ENCODE measurements at regions not wholly inside any gene's neighbourhood (a gene's known extent, or its start where the extent isn't known, plus 50 kb on each side); places are given as distances from the start of the nearest gene placed in this dataset.

DNA sequence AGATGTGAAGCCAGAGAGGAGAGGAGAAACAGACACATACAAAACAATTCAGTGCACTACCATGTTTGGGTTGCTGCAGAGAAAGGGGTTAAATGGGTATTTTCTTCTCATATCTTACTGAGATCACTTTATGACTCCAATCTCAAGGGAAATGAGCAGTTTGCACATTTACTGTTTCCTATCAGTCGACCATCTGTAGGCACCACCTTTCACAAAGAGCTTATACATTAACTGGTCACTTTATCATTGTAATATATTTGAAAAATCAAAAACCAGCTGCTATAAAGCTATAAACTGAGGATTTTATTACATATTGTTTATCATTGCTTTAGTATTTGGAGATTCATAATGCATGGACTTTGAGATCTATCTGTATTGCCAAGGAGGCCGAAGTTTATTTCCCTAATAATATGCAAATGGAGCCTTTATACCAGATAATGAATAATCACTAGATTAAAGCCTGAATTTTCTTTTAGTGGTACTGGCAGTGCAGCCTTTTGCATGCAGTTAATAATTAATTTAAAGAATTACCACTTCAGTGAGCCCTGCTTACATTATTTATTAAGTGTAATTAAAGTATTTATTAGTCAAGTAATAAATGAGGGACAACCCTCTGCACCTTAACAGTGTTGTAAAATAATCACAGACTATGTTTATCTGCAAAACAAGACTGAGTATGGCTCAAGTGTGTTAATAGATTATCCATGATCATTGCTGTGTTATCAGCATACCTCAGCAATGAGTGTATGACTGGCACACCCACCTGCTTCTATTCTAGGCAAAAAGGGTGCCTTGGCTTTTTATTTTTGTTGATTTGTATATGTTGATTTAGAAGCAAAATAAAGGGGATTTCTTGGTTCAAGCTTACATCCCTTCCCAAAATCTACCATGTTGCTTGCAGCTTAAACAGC, 167.7 kb upstream of the SLC14A2 start:
- Histone ChIP-seq H3K4me2 (ENCODE audit: control insufficient read depth, insufficient read depth) (no peak overlapping the region), H3K9me3 (replicated peaks; ENCODE audit: control insufficient read depth, insufficient read depth, low read length) (no peaks in the 10 kb centered on the region), H3K4me1 (ENCODE audit: control insufficient read depth, insufficient read depth, low read length) (no peaks in the 10 kb centered on the region), H2AFZ (ENCODE audit: control insufficient read depth, low read depth, low read length) (no peak overlapping the region), H3K36me3 (ENCODE audit: control insufficient read depth in 2 of 2, insufficient read depth in 2 of 2, low read length in 1 of 2) (no peaks in the 10 kb centered on the region), H3K9ac (ENCODE audit: control insufficient read depth, insufficient read depth, low read length) (no peak overlapping the region), H3K4me3 (no peak overlapping the region), H3K27me3 (replicated peaks in 1 of 2; ENCODE audit: control insufficient read depth in 2 of 2, insufficient read depth in 2 of 2, low read length in 1 of 2) (no peaks in the 10 kb centered on the region), H3K27ac (ENCODE audit: control insufficient read depth, insufficient read depth) (no peak overlapping the region), H4K20me1 (ENCODE audit: control insufficient read depth, insufficient read depth) (no peaks in the 10 kb centered on the region), H3K79me2 (ENCODE audit: control insufficient read depth, insufficient read depth, low read length) (no peaks in the 10 kb centered on the region)
- in situ Hi-C loops (cut with MboI) (no loop called here), intact Hi-C loops (cut with micrococcal nuclease; ENCODE audit: unreplicated experiment) (no loop called here)
- POLR2A ChIA-PET = interaction anchor here (0.5 kb wide), 1 partner anchor 10 kb away, joined by 3 read pairs; no protein-coding TSS in a partner anchor
- 0% methylated on average over 2 of the region's 2 CpGs for WGBS (ENCODE audit: insufficient coverage, insufficient replicate concordance, low lambda C conversion rate, missing lambda C conversion rate)
- FAIRE-seq (no peak), DNase-seq (ENCODE audit: low read depth, low spot score) (no peak), ATAC-seq (no peak)
- no TSS peak for BruUV-seq (replicated peaks)
- SMC1A ChIA-PET (ENCODE audit: uncharacterized antibody, unreplicated experiment) = no interaction called here
- CTCF ChIA-PET = no interaction called here
- TF ChIP-seq BCL11A (IDR thresholded peaks at IDR 0.05; ENCODE audit: low read depth, low read length) (no peak), CBFB (IDR thresholded peaks at IDR 0.05; ENCODE audit: low read depth) (no peak), KDM1A (IDR thresholded peaks at IDR 0.05; ENCODE audit: borderline replicate concordance) (no peak), TCF7 (IDR thresholded peaks at IDR 0.05; ENCODE audit: borderline replicate concordance) (no peak), KLF5 (IDR thresholded peaks at IDR 0.05; ENCODE audit: partially characterized antibody) (no peak), MEF2B (IDR thresholded peaks at IDR 0.05; ENCODE audit: partially characterized antibody, poor library complexity, severe bottlenecking) (no peak), SMARCA5 (IDR thresholded peaks at IDR 0.05) (no peak), EED (IDR thresholded peaks at IDR 0.05; ENCODE audit: low read depth) (no peak), SP1 (IDR thresholded peaks at IDR 0.05; ENCODE audit: low read depth, low read length) (no peak), POLR2AphosphoS5 (IDR thresholded peaks at IDR 0.05; ENCODE audit: low read length) (no peak), NFYB (IDR thresholded peaks at IDR 0.05; ENCODE audit: insufficient read depth, low read depth, low read length) (no peak), FOXK2 (IDR thresholded peaks at IDR 0.05) (no peak), RAD21 (IDR thresholded peaks at IDR 0.05; ENCODE audit: insufficient read depth, low read depth, low read length) (no peak), NFIC (IDR thresholded peaks at IDR 0.05; ENCODE audit: low read depth, low read length) (no peak), POLR2A (IDR thresholded peaks at IDR 0.05; ENCODE audit: low read depth, low read length) (no peak), CREB1 (IDR thresholded peaks at IDR 0.05; ENCODE audit: low read depth) (no peak), SREBF1 (IDR thresholded peaks at IDR 0.05; ENCODE audit: low read length) (no peak)
- TF ChIP-seq, protein P1, sequence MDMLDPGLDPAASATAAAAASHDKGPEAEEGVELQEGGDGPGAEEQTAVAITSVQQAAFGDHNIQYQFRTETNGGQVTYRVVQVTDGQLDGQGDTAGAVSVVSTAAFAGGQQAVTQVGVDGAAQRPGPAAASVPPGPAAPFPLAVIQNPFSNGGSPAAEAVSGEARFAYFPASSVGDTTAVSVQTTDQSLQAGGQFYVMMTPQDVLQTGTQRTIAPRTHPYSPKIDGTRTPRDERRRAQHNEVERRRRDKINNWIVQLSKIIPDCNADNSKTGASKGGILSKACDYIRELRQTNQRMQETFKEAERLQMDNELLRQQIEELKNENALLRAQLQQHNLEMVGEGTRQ (IDR thresholded peaks at IDR 0.05; ENCODE audit: borderline replicate concordance, low read depth, low read length) = no peak
- TF ChIP-seq, protein P2, sequence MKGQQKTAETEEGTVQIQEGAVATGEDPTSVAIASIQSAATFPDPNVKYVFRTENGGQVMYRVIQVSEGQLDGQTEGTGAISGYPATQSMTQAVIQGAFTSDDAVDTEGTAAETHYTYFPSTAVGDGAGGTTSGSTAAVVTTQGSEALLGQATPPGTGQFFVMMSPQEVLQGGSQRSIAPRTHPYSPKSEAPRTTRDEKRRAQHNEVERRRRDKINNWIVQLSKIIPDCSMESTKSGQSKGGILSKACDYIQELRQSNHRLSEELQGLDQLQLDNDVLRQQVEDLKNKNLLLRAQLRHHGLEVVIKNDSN (IDR thresholded peaks at IDR 0.05; ENCODE audit: borderline replicate concordance, extremely low read length, insufficient read depth, low read depth, low read length) = no peak
- RAD21 ChIA-PET (ENCODE audit: unreplicated experiment) = no interaction called here

All from GM12878 (cell line).